DMS114 treated with DMSO at 0.1 percent for 48 hours (cell line): ENCODE measurements at regions not wholly inside any gene's neighbourhood (a gene's known extent, or its start where the extent isn't known, plus 50 kb on each side); places are given as distances from the start of the nearest gene placed in this dataset.

ENCODE experiments used
- DNase-seq: peaks from one replicate; lab custom pipeline; 2025; ENCODE audit not compliant: unreplicated experiment; lab: John Stamatoyannopoulos, UW

- no peak for DNase-seq
Measured at GRCh38 chr6:102717737-102718456, 1324.4 kb downstream of the GRIK2 start.

- DNase-seq: no peak
Measured at GRCh38 chr6:102717252-102717651, 1323.7 kb downstream of the GRIK2 start.

- no peak for DNase-seq
Measured at GRCh38 chr6:102701019-102701418, 1307.5 kb downstream of the GRIK2 start.

- DNase-seq: no peak
Measured at GRCh38 chr6:102686461-102686860, 1293.0 kb downstream of the GRIK2 start.

- no peak for DNase-seq
Measured at GRCh38 chr6:102680413-102680812, 1286.9 kb downstream of the GRIK2 start.

GRCh38 chr6:102679865-102680264 lies 1286.4 kb downstream of the GRIK2 start:
- no peak for DNase-seq

- DNase-seq: no peak
Measured at GRCh38 chr6:102677225-102677624, 1283.7 kb downstream of the GRIK2 start.

GRCh38 chr6:102670735-102671134 lies 1277.2 kb downstream of the GRIK2 start:
- DNase-seq: no peak

GRCh38 chr6:102662851-102663250 lies 1269.3 kb downstream of the GRIK2 start:
- DNase-seq: no peak

GRCh38 chr6:102660303-102660702 lies 1266.8 kb downstream of the GRIK2 start:
- DNase-seq: no peak

GRCh38 chr6:102655823-102656222 lies 1262.3 kb downstream of the GRIK2 start:
- no peak for DNase-seq

- no peak for DNase-seq
Measured at GRCh38 chr6:102641426-102641825, 1247.9 kb downstream of the GRIK2 start.

- DNase-seq: no peak
Measured at GRCh38 chr6:102631921-102632320, 1238.4 kb downstream of the GRIK2 start.

- DNase-seq: no peak
Measured at GRCh38 chr6:102623201-102623600, 1229.7 kb downstream of the GRIK2 start.

GRCh38 chr6:102619585-102619984 lies 1226.1 kb downstream of the GRIK2 start:
- DNase-seq: no peak

GRCh38 chr6:102582569-102582968 lies 1189.1 kb downstream of the GRIK2 start:
- DNase-seq: no peak

- DNase-seq: no peak
Measured at GRCh38 chr6:102581378-102582124, 1188.0 kb downstream of the GRIK2 start.

GRCh38 chr6:102571236-102571908 lies 1177.9 kb downstream of the GRIK2 start:
- no peak for DNase-seq

GRCh38 chr6:102562713-102563112 lies 1169.2 kb downstream of the GRIK2 start:
- no peak for DNase-seq

GRCh38 chr6:102553214-102553613 lies 1159.7 kb downstream of the GRIK2 start:
- no peak for DNase-seq

GRCh38 chr6:102549221-102549874 lies 1155.8 kb downstream of the GRIK2 start:
- DNase-seq: no peak
